Stimulated activated CD4-positive, alpha-beta T cell treated with anti-CD3 and anti-CD28 coated beads, Interleukin-1b, Interleukin-23, amount 100 ng/mL, for 48 hours (primary cell): ENCODE measurements at regions not wholly inside any gene's neighbourhood (a gene's known extent, or its start where the extent isn't known, plus 50 kb on each side); places are given as distances from the start of the nearest gene placed in this dataset.
"Not testable (repeated sequence)": the region's sequence is repeated elsewhere in the genome, so short reads cannot be mapped to it uniquely, and the experiment has no call there.

Source experiments
- DNase-seq: peaks from one replicate; pipeline ENCODE4 v3.0.0-alpha.2; 2020

DNA sequence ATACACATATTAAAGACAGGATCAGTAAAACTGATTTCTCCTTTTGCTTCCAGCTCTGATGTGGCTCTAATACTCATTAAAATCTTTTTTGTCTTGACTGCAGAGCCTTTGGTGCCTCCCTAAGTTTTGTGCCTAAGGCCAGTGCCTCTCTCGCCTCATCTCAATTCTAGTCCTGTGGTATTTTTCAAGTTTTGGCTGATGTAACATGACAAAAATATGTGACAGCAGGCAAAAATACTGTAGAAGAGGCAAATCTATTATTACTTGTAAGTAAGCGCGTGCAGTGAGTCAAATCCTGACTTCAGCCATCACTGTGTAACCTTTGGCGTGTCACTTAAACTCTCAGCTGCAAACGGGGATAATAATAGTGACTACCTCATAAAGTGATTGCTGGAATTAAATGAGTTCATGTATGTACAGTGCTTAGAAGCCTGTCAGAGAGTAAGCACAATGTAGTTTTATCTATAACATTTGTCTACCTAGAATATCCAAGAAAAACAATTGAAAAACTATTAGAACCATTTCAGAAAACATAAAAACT is 74.0 kb downstream of the MAB21L3 start:
- no peak for DNase-seq

DNA sequence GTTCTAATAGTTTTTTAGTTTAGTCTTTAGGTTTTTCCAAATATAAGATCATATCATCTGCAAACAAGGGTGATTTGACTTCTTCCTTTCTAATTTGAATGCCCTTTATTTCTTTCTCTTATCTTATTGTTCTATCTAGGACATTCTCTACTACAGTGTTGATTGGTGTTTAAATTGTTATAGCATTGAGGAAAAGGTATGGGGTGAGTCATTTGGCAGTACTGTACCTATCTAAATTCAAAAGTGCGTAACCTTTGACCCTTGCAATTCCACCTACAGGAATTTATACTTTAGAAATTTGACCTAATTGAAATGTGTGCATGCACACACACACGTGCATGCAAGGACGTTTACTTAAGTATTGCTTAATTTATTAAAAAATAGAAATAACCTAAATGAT is 78.3 kb downstream of the MAB21L3 start:
- no peak for DNase-seq

DNA sequence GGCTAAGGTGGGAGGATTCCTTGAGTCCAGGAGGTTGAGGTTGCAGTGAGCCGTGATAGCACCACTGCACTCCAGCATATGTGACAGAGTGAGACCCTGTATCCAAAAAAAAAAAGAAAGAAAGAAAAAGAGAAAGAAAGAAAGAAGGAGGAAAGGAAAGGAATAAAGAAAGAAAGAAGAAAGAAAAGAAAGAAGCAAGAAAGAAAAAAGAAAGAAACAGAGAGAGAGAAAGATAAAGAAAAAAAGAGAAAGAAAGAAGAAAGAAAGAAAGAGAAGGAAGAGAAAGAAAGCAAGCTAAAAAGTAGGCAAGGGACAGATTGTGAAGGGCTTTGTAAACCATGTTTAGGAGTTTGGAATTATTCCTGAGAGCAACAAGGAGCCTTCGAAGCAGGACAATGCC is 80.1 kb downstream of the MAB21L3 start:
- no peak for DNase-seq

DNA sequence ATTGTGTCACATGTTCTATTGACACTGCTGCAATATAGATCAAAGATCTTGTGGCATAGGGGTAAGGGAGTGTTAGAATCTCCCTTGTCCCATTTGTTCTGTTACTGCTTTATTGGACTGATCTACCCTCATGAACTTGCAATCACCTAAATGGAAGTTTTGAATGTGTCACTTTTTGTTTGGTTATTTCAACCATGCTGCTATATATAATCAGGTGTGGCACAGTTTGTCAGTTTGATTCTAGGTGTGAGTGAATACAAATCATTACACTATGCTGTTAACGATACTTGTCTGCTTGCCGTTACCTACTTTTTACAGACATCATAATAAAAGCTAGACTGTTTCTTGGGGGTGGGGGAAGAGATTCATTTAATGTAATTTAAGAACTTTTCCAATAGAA is 82.6 kb downstream of the MAB21L3 start:
- no peak for DNase-seq

DNA sequence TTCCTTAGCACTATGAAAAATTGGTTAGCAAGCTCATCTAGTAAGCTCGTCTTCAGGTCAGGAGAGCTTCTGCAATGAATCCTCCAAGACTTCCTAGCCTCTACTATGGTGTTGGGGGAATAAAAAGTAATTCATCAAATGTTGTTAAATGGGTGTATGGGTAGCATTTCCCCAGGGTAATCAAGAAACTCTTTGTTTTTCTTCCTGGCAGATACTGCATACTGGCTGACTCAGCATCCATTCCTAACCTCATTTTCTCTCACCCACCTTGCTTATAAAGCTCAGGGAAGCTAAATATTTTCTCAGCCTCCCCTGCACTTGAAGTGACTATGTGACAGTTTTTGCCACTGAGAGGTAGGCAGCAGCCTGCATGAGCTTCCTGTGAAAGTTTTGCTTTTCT is 83.4 kb downstream of the MAB21L3 start:
- no peak for DNase-seq

DNA sequence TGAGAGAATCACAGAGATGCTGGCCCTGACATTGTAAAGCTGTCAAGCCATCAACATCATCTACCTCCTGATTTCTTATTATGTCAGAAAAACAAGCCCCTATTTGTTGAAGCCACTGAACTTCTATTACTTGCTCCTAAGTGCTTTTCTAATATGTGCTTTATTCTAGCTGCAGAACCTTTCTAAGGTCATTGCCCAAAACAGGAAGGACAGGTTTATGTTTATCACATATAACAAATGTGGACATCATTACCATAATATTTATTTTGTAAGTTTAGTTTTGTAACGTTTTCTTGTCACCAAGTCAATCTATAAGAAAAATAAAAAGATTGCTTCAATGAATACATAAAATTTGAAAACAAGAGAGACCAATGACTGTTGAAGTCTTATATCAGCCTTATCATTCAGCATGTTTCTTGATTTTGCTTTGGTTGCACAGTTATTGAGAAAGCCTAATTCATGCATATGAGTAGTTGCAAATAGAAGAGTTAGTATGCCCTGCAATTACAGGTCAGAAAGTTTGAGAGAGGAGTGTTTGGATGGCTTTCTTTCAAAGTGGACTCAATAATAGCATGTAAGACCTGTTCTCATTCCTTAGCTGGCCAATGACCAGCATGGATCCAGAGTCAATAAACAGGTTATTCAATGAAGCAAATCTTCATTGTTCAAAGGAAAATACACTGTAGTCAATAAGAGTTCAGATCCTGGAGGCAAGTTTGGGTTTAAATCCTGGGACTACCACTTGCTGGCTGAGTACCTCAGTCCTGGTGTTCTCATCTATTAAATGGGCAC is 84.1 kb downstream of the MAB21L3 start:
- DNase-seq: no peak

DNA sequence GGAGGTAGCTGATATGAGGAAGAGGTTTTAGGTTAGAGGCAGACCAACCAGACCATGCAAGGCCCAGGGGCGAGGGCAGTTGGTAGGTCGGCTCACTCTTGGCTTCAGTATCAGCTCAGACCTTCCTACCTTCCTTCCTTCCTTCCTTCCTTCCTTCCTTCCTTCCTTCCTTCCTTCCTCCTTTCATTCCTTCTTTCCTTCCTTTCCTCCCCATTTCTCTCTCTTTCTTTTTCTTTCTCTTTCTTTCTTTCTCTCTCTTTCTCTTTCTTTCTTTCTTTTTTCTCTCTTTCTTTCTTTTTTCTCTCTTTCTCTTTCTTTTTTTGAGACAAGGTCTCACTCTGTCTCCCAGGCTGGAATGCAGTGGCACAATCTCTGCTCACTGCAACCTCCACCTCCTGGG is 89.1 kb downstream of the MAB21L3 start:
- DNase-seq: not testable (repeated sequence)

DNA sequence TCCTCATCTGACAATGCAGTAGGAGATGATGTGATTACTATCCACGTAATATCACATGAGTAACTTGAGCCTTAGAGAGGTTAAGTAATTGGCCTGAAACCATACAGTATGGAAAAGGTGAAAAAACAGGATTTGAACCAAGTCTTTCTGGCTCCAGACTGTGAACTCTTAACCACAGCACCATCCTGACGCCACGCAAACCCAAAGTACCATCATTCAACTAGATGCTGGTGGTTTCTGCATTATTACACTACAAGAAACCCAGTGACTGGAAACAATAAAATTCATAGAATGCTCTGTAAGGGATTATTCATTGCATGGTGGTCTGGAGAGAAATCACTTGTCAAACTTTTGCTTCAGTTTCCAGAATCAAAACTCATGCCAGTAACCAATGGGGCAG is 90.7 kb downstream of the MAB21L3 start:
- DNase-seq: no peak

DNA sequence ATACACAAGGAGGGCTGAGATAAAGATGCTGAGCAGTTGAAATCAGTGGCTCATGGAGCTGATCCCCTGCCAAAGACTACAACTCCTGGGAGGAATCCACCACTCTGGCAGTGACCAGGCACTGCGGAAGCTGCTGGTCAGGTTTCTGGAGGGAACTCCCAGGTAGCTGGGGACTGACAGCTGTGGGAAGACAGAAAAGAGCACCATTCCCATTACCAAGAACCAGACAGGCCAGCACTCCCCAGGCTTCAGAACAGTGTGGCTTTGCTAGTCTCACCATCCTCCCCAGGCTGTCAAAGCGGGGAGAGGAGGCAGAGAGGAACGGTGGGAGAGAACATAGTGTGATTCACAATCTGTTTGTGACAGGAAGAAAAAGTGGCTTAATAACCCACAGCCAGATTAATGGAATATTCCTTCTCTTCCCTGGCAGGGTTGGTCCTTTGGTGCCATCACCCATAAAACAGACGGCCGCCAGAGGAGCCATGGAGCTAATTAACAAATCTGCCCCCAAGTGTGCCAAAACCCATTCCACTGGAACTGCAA is 92.1 kb downstream of the MAB21L3 start:
- no peak for DNase-seq

DNA sequence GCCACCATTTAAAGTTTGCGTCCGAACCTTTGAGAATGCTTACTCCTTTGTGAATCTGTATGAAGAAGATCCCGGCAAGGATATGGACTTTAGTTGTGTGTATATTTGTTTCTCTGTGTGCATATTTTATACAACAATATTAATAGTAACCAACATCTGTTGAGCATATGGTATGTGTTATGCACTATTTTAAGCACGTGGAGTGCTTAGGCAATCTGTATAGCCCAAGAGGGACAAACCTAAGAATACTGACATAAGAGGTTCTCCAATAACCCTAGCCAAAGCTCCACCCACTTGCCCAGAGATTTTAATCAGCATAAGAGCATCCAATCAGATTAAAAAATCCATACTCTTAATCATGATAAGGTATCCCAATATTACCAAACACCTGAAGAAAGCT is 92.7 kb downstream of the MAB21L3 start:
- DNase-seq: no peak

DNA sequence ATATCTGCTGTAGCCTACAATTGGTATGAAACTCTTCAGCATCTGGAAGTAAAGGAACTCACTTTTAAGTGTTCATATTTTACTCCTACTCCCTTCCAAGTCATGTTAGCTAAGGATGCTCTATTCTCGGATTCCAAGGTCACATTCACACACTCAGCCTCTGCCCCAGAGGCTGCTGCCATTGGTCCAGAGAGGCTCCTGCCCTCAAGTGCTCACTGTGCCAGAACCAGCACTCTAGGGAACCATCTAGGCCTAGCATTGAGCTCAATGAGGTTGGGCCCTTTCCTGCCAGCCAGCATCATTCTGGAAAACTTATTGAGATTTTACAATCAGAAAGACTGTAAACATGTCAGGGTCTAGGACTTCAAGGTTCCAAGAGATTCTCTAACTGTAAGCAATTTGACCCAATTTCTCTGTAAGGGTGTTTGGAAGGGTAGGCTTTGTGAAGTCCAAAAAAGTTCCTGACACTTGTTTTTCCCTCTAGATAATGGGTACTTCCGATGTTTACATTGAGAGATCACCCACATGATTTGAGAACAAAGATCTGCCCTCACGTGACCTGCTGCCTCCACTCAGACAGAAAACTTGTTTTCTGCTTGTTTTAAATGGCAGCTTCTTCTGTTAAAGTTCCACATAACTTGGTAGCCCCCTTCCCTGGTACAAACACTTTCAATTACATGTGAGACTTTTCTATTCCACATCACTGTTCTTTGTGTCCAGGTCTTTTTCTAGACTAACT is 94.9 kb downstream of the MAB21L3 start:
- DNase-seq: no peak

DNA sequence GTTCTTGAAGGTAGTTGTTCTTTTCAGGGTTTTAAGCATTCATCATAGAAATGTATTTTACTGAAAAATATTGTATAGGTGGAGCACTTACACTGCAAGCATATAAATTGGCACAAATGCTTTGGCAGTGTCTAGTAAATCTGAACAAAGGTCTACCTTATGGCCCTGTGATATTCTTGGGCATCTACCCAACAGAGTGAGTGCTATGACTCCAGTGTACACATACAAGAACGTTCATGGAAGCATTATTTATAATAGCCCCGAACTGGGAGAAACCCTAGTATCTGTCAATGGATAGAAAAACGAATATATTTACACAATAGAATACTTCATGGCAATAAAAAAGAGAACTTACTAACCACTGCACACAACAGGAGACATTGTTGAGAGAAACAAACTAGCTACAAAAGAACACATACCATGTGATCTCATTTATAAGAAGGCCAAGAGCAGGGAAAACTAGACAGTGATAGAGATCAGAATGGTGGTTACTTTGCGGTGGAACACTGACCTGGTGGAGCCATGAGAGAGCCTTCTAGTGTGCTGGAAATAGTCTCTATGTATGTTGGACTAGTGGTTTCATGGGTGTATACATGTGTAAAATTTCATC is 96.0 kb downstream of the MAB21L3 start:
- no peak for DNase-seq

DNA sequence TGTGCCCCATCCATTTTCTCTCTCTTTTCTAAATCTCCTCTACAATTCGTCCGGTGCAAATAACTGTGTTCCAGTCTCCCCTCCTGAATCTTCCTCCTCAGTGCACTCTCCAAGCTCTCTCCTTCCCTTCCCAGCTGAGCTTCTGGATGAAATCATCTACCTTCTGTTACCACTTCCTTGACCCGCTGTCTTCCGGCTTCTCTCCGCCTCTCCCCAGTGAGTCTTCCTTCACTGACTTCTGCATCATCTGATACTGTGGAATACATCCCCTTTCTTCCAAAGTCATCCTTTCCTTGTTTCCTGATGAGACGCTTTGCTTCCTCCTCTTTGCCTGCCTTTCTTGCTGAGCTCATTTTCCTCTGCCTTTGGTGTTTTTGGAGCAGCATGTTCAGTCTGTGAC is 96.9 kb downstream of the MAB21L3 start:
- DNase-seq: no peak

DNA sequence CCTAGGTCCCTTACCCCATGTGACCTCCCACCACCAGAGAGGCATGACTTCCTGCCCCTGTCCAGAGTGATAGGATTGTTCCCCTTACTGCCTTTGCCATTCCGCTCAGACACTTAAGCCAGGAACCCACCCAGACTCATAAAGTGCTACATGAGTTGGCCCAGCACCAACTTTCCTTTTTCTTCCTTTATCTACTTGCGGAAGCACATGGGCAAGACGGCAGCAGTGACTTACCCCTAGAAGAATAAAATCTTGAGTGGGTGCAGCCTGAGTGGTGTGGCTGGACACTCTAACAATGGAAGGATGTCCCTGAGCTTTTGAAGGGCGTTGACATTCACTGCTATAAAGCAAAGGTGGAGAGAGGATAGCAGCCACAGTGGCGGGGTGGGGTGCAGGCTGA is 100.1 kb downstream of the MAB21L3 start:
- no peak for DNase-seq

DNA sequence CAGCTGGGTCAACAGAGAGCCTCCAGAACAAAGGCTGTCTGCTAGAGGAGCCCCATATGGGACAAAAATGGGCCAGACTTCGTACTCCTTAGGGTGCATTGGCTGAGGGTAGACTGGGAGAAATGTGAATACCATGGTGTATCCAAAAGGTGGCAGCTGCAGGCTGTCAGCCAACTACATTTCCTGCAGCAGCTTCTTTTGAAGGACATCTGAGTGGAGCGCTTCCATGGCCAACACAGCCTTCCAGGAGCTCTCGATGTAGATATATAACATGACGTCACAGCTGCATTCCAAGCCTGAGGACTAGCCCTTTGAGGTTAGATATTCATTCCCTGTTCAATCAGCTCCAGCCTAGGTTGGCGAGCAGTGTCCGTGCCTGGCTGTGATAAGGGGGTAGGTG is 107.7 kb downstream of the MAB21L3 start:
- DNase-seq: no peak

DNA sequence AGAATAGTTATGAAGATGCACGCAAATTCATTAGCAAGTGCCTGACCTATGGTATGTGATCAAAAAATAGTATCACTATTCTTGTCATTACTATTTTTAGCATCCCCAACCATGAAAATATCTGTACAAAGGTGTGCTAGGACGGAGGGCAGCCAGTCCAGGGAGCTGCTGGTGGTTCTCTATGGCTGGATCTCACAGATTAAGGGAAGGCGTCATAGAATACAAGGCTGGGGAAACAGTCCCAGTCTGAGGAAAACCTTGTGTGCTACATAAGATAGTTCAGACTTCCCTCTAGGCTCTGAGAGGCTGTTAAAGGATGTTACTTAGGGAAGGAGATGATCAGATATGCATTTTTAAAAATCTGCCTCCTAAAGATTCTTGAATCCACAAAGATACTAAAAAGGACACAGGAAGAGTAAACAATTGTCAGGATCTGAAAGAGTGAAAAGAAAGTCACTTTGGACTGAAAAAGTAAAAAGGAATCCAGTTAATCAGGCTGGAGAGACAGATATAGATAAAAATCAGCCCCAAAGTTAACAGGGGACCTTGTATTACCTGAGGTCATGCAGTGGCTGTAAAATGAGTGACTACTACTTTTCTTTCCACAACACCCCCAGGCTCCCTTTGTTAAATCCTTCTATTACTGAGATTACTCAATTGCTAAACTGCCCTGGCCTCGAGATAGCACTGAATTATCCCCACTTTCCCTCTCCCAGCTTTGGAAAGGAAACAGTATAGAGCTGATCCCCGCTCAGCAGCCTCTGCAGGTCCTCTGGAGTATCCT is 108.6 kb downstream of the MAB21L3 start:
- no peak for DNase-seq

DNA sequence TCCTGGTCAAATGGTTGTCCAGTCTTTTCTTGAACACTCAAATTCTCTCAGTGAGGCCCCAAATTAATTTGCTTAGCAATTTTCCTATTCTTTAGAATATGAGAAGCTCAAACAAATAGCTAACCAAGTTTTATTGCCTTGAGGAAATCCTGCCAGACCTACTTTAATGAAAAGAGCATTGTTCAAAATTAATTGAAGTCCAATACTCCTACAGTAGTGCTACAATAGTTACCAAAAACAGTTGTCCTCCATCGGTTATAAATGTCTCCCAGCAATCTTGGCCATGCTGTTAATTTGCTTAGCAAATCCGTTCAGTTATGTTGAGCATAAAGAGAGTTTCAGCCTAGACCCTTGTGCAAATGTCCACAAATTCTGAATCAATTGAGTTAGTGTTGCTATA is 112.9 kb downstream of the MAB21L3 start:
- DNase-seq: no peak

DNA sequence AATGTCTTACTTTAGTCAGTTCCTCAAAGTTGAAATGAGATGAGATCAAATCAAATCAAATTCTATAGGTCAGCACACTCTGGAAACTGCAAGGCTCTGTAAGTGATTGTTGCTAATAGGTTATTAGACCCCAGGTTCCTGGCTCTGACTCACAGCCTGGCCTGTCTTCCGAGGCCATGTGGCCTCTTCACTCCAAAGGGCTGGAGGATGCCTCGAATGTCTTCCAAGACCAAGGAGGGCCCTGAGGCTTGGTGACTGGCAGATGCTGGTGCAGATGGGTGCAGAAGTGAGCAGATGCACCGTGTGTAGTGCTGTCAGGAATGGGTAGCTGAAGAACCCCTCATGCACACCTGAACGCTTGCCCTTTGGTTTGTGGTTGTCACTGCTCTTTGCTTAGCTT is 113.4 kb downstream of the MAB21L3 start:
- DNase-seq: no peak

DNA sequence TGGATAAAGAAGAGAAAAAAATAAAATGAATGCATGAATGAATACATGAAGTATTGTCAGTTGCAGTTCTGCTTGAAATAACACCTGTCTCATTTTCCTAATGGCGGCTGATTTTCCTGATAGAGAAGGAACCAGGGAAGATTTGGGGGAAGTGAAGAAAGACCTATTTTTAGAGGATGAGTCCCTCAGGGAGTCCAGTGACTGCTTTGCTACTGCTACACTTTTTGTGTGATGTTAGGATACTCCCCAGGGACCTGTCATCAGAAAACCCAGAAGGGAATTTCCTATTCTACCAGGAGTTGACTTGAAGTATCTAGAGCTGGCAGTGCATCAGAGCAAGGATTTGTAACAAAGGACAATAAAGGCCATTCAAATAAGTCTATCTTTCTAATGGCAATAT is 114.8 kb downstream of the MAB21L3 start:
- DNase-seq: no peak

DNA sequence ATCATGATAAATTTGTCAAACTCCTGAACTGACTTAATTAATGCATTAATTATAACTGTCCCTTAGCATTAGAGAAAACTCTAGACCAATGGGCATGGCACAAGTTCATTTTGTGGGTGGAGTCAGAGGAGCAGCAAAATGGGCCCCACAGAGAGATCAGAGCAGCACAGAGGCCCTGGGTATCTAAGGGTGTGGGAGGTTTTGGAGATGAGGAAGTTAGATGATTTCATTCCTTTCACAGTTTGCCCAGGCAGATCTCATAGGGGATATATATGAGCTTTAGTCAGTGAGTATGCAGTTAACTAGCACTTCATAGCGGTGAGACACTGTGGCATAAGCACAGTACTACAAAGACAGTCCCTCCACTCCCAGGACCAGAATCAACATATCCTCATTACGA is 117.3 kb downstream of the MAB21L3 start:
- DNase-seq: no peak

DNA sequence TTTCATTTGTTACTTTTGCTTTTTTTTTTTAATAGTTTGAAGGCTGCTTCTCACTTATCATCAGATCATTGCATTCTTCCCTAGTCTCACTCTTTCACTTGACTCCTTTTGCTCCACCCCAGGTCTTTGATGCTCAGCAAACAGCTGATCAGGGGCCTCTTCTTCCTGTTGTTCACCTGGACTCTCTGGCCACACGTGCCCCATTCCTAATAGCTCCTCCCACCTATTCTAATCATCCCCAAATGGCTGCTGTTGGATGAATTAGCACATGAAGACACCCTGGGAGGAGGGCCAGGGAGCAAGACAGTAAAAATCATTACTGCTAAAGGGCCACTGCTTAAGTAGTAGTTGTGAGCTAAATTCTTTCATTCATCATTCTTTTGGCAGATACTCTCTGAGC is 119.5 kb downstream of the MAB21L3 start:
- DNase-seq: no peak

DNA sequence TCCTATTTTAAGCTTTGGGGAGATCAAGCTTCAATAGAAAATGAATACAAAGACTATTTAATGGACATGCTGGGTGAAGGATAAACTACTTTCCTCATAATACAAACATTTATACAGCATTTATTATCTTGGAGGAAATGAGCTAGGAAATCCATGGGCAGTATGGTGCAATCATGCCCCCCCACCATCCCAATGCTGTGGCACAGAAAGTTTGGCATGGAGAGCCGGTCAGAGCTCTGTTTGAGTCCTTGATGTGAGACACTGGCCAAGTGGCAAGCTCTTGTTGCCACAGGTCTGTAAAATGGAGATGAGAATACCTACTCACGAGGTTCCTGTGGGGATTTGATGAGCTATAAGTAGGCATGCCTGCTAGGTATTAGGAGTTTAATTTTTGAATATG is 120.6 kb downstream of the MAB21L3 start:
- DNase-seq: no peak

DNA sequence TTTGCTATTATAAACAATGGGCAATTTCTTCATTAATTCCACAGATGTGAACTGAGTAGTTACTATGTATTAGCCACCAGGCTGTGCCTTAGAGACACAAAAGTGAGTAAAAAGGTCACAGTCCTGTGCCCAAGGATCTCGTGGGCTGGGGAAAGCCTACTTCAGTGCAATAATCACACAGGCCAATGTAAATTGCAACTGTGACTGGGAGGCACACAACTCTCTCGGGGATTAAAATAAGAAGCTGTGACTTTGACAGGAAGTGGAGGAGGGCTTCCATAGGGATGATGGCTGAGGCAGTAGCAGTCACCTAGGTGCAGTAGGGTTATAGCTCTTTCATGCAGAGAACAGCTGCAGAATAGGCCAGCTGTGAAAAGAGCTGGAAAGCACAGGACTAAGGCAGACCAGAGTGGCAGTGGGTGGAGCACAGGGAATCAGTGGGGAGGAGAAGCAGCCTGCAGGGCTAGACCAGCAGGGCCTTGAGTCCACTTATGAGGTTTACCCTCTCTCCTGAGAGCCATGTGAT is 121.9 kb downstream of the MAB21L3 start:
- DNase-seq: no peak
